Muscle of back (tissue), 3 donors: ENCODE measurements at regions not wholly inside any gene's neighbourhood (a gene's known extent, or its start where the extent isn't known, plus 50 kb on each side); places are given as distances from the start of the nearest gene placed in this dataset.

Experiments used
- DNase-seq, 3 donors: peaks; one replicate each; pipeline versions ENCODE4 v3.0.0 to v3.0.0-alpha.2; 2013

DNA sequence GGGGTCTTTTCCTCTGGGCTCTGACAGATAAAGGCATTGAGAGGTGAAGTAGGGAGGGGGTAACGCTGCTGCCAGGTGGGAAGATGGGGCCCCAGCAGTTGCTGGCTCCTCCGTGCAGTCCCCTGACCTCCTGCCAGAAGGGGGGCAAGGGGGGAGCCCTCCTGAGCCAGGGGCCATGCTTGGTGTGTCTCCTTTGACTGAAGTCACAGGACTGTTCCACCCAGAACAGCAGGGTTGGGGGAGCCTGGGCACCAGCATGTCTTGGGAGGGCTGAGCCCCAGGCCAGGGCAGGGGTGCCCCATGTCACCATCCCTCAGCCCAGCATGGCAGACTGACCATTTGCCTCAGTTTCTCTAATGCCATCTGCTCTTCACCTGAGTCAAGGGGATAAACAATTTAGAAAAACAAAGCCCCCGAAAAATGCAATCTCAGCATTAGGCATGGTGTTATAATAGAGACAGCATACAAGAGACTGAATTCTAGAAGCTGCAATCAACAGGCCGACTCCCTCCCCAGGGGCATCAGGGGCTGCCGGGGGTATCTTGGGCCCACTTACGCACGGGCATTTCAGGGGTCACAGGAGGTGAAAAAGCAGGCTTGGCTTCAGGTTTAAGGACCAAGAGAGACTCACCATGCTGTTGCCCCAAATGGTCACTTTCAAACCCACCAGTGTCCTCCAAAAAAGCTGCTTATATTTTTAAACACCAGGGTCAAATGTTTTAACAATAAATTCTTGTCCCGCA lies 108.6 kb upstream of the GPR26 start:
- no peak for DNase-seq

DNA sequence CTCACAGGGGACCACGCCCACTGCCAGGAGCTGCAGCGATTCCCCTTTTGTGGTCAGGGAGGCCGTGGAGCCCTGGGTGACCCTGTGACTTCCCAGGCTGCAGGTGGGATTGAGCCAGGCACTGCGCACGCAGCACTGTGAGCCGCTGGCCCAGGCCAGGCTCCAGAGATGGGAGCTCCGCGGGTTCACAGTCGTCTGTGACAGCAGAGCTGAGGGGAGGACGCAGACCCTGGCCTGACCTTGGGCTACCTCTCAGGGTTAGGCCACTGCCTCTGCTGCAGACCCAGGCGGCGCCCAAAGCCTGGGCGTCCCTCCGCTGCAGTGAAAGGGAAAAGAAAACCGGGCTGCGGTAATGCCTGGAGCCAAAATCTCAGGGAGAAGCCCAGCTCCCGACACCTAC lies 107.5 kb upstream of the GPR26 start:
- no peak for DNase-seq

DNA sequence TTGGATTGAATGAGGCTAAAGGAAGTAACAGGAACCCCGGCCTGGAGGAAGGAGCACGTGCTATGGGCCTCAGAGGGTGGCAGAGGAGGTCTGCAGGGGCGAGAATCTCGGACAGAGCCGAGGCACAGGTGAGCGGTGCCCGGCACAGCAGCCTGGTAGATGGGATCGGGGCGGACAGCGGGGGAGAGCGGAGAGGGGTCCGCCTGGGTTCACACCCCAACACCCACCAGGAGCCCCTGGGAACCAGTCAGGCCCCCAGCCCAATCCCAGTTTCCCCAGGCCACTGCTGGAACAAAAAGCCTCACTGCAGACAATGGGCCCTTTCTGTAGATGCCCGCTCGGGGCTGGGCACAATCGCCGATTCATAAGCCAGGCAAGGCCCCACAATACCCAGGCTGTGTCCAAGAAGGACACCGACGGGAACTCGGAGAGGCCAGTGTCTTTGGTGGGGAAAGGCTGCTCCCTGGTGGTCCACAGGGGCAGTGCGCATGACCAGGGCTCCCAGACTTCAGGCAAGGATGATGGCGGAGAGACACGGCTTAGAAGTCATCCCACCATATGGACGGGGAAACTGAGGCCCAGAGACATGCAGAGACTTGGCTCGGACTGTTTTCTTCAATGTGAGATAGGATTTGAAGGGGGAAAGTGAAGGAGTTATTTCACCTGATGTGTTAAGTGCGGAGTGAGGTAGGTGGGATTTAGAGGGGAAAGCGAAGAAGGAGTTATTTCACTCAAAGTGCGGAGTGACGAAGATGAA lies 106.9 kb upstream of the GPR26 start:
- peak; percentile 36 to 75 (median 64) for DNase-seq

DNA sequence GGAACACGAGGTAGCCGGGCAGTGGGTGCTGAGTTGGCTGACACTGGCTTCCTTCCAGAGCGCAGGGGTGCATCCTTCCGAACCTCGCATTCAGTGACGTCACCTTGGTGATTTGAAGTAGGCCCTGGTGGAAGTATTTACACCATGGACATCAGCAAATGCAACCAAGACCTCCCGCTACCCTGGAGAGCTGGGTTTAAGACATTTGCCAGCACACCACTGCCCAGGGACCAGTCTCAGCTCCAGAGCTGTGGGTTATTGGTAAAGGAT lies 106.4 kb upstream of the GPR26 start:
- no peak for DNase-seq

DNA sequence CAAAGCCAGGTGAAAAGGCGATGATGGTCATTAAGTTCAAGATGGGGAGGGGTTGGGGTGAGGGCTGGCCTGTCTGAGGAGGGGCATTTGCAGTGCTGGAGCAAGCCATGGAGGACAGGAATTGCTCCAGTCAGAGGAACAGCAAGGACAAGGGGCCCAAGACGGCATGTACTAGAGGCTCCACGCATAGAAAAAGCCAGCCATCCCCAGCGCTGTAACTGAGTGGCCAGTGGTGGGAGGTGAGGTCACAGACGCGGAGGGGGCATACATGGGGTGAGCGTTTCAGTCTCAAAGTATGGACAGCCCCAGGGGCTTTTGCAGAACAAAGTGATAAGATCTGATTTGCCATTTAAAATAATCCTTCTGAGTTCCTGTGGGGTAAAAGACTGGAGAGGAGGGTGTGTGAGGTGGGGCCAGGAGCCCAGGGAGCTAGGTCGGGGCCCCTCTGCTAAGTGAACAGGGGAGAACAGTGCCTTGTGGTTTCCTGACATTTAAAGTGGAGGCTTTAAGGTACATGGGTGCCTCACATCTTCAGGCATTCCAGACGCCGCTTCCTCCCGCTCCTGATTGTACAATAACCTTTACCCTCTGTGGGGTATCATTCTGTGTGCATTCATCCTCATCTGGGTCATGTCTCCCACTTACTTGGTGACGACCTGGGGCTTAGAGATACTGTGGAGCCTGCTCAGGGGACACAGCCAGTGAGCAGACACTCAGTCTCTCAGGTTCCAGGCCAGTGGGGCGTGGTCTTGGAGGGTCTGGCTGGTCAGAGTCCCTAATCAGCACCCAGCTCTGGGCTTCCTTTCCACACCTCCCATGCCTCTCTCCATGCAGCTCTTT lies 105.6 kb upstream of the GPR26 start:
- DNase-seq, result no peak

DNA sequence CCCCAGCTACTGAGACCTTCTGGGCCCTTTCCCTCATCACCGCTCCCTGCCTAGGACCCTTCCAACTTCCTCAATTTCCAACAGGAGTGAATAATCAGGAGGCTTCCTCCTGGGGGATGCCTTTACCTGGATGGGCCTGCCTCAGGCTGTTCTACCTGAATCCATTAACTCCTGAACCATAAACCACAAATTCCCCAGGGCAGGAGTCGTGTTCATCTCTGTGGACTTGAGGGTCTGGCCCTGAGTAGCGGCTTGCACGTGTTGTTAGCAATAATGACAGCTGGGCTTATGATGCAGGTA lies 105.1 kb upstream of the GPR26 start:
- DNase-seq, result no peak

DNA sequence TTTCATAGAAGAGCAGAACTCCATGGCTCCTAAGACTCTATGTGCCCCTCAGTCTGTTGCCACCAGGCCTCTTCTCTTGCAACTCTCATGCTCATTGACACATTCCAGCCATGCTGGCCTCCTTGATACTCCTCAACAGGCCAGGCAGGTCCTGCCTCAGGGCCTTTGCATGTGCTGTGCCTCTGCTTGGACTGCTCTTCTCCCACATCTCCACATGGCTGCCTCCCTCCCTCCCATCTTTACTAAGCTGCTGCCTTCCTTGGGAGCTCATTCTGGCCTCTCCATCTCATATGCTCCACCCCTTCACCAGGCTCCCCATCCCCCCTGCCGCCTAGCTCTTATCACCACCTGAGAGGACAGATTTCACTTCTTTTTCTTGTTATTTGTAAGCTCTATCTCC lies 103.8 kb upstream of the GPR26 start:
- DNase-seq, result no peak

DNA sequence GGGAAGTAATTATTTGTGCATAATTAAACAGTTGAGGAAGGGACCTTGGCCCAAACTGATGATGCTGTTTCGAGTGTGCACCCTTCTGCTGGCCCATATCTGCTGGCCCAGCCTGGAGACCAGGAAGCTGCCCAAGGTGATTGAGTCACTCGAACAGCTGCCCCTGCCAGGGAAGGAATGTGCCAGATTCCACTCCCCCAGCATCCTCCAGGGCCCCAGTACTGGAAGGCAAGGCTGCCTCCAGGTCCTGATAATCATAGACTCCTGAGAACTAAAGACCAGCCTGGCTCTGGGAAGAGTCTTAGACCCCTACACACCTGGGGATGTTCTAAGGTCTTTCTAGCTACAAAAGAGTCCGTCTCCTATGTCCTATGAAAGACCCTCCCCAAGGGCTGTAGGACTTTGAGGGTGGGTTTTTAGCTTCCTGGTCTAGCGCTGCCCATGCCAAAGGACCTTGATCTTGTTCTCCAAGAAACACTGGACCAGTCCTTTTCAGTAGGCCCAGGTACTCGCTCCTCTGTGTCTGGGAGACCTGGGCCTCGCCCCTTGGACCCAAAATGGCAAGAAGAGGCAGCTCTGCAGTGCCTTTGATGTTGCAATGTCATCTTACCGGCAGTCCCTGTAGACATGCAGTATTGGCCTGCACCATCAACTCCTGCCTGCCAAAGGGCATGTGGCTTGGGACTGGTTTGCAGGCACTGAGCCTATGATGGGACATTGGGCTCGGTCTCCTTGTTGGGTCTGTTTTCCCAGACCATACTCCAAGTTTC lies 103.2 kb upstream of the GPR26 start:
- no peak for DNase-seq

DNA sequence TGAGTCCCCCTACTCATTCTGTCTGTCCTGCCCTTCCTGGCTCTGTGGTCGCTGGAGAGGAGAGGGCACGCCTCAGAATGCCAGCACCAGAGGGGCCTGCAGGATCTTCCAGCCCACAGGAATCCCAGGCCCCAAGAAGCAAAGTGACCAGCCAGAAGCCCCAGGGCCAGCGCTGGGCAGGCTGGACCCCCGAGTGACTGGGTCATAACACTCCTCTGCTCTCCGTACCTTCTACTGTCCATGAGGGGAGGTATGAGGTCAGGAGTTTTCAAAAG lies 102.6 kb upstream of the GPR26 start:
- DNase-seq, result no peak

DNA sequence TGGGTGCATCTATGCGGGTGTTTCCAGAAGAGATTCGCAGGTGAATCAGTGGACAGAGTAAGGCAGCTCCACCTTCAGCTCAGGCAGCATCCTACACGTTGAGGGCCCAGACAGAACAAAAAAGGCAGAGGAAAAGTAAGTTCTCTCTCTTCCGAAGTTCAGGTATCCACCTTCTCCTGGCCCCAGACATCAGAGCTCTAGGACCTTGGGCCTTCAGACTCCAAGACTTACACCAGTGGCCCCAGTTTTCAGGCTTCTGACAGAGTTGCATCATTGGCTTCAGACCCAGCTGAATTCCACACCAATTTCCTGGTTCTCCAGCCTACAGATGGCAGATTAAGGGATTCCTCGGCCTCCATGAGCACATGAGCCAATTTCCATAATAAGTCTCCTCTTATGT lies 102.2 kb upstream of the GPR26 start:
- DNase-seq, result no peak

DNA sequence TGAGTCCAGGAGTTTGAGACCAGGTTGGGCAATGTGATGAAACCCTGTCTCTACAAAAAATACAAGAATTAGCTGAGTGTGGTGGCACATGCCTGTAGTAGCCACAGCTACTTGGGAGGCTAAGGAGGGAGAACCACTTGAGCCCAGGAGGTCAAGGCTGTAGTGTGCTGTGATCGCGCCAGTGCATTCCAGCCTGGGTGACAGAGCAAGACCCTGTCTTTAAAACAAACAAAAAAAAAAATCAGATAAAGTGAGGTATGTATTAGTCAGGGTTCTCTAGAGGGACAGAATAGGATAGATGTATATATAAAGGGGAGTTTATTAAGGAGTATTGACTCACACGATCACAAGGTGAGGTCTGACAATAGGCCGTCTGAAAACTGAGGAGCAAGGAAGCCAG lies 101.5 kb upstream of the GPR26 start:
- DNase-seq, result no peak

DNA sequence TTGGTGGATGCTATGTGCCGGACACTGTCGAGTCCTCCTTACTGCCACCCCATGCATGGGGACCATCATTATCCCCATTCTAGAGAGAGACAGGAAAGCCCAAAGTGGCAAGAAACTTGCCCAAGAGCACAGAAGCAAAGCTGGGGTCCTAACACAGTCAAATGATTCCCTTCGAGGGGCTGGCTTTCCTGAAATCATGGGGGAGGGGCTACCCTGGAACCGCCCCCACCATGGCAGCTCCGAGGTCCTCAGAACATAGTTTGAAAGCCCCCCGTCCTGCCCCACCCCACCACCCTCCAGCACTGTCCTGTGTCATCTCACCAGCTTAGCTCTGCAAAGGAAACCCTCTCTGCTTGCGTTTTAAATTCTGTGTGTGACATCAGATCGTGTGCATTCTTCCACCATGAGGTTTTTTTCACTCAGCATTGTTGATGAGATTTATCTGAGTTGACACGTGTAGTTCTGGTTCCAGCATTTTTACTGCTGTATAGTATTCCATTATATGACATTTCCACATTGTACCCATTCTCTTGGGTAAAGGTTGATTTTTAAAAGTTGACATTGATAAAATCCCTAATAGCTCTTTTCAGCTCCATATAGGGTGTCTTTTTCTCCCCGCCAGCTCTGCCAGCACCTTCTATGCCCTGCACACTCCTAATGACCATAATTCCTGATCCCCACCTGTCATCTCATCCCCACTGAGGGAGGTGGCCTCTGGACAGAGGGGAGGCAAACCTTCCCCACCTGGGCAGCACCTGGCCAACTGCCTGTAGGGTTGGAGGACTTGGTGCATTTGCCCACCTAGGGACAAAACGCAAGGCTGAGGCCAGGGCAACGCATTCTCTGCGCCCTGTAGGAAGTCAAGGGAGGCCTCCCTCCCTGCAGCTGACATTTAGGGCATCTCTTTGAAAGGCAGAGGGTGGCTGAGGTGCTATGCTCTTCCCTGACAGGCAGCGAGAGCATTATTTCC lies 100.2 kb upstream of the GPR26 start:
- DNase-seq, result no peak

DNA sequence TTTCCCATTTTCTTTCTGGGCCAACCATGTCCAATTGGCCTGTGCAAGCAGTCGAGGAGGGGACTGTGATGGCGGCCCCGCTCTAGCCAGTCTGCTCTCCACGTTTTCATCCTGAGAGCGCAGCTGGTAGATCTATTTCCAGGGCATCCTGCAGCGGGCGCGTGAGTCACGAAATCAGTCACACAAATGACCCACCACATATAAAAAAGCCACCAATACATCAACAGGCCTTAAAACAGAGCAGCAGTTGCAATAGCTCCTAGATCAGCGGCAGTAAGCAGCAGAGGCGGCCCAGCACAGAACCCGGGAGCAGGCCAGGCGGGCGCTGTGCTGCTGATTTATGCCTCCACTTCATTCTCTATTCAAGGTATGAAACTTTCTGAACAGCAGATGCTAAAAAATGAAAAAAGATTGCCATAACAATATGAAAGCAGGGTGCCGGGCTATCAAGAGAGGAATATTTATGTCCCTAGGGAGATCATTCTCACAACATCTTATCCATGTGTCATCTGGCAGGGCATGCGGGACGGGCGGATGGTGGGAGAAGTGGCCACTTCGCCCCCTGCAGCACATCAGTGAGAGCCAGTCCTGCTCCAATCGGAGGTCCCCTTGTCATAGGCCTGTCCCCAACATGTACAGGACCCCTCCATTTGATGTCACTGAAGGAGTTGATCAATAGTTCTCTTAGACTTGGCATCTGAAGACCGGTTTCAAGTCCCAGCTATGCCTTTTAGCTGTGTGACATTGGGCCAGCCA lies 98.0 kb upstream of the GPR26 start:
- no peak for DNase-seq

DNA sequence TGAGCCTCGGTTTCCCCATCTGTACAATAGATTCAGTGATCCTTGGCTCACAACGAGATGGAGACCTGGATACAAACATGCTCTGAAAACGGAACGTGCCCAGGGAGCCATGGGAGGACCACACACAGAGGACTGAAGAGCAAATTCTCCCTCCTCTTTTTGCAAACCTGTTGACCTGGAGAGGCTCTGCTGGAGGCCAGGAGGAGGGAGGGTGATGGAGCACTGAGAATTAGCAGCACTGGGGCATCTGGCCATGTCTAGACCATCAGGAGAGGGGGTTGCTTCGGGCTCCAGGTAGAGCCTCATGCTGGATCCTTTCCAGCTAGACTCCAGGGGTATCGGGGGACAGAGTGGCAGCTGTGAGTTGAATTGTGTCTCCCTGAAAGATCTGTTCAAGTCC lies 97.4 kb upstream of the GPR26 start:
- no peak for DNase-seq

DNA sequence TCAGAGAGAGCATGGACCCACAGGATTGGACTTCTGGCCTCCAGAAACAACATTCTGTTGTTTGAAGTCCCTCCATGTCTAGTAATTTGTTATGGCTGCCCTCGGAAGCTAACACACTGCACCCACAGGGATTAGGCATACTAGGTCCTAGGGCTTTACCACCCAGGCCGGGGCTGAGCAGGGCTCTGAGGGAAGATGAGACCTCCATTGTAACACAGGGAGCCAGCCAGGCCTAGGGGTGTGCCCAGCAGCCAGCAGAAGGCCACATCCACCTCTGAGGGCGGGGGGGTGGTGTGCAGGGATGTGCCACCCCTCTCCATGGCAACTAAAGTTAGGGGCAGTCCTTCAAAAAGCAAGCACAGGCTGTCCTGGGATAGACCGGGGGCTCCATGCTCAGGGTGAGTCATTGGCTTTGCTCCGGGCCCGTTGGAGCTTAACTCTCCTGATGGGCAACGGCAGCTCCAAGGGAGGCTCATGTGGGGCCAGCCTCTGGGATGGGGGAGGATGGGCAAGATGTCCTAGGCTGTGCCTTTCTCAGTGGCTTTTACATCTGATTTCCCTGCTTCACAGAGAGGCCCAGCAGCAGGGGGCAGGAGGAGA lies 96.6 kb upstream of the GPR26 start:
- no peak for DNase-seq

DNA sequence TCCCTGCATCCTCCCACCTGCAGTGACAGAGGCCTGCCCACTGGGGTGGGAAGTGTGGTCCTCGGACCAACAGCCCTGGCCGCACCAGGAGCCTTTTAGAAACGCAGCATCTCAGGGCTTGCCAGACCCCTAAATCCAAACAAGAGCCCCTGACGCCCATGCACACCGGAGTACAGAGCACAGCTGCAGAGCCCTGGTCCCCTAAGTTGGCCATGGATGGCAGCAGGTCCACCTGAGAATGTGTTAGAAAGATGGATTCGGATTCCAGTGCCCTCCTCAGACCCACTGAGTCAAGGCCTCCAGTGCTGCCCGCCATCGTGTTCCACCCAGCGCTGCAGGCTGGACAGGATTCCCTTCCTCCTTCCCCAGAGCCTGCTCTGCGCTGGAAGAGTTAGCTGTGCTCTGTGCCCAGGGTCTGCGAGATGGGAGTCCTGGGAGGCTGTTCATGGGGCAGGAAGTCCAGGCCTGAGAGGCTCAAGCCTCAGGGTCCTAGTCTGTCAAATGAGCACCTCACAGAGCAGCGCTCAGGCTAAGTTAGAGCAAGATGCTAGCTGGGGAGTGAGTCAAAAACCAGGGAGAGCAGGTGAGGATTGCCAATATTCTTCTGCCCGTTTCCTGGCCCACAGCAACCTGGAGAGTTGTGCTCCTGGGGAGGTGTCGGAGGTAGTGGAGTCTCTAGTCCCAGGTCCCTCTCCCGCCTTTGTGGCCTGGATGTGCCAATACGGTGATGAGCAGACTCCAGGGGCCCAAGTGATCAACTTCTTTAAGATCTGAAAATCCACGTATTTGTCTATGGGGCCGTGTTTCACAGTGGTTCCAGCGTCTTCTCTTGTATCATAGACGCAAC lies 95.9 kb upstream of the GPR26 start:
- no peak for DNase-seq

DNA sequence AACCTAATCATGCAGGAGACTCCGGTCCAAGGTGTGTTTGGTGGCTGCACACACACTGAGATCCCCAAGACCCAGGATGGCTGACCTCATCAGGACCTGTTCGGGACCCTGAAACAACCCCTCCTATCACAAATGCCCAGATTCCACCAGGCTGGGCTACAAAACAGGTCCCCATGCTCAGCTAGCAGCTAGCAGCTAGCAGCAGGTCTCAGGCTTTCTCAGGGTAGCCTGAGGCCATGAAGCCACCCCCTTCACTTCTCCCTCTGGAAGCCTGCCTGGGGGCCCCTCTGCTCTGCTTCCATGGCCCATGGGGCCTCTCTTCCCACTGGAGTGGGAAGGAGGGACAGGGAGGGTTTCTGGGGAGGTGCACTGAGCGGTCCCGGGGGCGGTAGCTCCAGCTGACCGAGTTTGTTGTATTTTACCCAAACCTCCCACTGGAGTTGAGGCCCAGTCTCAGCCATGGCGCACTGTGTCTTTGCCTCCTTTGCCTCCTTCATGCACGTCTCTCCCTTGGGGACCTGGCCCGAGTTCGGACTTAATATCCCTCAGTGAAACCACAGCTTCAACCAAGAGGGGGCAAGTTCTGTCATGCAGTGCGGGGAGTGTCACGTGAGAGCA lies 95.1 kb upstream of the GPR26 start:
- DNase-seq, result no peak

DNA sequence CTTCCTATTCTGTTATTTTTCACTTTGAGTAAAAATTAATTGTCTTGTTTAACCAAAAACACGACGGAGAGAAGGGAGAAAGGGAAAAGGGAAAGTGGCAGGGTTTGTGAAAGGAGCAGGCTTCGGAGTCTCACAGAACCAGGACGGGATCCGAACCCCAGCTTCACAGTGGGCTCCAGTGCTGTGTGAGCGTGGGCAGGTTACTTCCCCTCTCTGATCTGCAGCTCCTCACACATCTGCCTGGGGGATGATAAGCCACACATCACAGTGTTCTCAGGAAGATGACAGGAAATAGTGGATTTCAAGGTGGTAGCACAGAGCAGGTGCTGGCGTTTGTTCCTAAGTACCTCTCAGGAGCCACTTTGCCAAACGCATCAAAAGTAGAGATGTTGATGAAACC lies 94.2 kb upstream of the GPR26 start:
- DNase-seq, result no peak
